ENCODE measurements at regions not wholly inside any gene's neighbourhood (a gene's known extent, or its start where the extent isn't known, plus 50 kb on each side); places are given as distances from the start of the nearest gene placed in this dataset.

- TF ChIP-seq USF2 (CRISPR knock-in tag; IDR thresholded peaks at IDR 0.05) (no peak), ZBTB43 (CRISPR knock-in tag; IDR thresholded peaks at IDR 0.05) (no peak)
- TF ChIP-seq, protein P1, sequence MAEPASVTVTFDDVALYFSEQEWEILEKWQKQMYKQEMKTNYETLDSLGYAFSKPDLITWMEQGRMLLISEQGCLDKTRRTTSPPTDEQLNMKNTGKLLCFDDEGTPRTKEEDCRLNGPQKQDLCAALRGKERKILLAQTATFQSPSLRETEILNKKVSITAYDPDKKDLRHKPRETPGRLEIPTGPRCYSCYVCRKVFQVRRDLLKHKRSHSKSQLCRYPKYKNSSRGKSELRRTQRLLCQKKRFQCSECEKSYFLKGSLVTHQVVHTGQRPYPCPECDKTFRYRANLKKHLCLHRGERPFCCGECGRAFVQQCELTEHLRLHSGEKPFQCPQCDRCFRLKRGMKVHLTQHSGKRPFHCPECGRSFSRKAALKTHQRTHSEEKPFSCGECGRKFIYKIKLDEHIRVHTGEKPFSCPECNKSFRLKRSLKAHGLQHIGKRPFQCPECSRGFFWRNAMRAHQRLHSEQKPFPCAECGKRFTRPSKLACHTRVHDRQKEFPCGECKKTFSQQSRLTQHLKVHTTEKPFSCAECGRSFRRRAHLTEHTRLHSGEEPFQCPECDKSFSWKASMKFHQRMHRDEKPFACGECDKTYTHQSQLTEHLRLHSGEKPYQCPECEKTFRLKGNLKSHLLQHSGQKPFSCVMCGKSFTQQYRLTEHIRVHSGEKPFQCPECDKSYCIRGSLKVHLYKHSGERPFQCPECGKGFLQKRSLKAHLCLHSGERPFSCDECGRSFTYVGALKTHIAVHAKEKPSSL (CRISPR knock-in tag; conservative IDR thresholded peaks at IDR 0.05): no peak
- TF ChIP-seq, protein P2, sequence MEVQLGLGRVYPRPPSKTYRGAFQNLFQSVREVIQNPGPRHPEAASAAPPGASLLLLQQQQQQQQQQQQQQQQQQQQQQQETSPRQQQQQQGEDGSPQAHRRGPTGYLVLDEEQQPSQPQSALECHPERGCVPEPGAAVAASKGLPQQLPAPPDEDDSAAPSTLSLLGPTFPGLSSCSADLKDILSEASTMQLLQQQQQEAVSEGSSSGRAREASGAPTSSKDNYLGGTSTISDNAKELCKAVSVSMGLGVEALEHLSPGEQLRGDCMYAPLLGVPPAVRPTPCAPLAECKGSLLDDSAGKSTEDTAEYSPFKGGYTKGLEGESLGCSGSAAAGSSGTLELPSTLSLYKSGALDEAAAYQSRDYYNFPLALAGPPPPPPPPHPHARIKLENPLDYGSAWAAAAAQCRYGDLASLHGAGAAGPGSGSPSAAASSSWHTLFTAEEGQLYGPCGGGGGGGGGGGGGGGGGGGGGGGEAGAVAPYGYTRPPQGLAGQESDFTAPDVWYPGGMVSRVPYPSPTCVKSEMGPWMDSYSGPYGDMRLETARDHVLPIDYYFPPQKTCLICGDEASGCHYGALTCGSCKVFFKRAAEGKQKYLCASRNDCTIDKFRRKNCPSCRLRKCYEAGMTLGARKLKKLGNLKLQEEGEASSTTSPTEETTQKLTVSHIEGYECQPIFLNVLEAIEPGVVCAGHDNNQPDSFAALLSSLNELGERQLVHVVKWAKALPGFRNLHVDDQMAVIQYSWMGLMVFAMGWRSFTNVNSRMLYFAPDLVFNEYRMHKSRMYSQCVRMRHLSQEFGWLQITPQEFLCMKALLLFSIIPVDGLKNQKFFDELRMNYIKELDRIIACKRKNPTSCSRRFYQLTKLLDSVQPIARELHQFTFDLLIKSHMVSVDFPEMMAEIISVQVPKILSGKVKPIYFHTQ (CRISPR knock-in tag; IDR thresholded peaks at IDR 0.05): no peak
Observed at GRCh38 chr2:65577654-65578053, 145.3 kb upstream of the SPRED2 start (continued).

- peak; percentile 10; the same call in 1 of the 2 replicates for ATAC-seq
- Mint-ChIP-seq H3K36me3 (no peaks in the 10 kb centered on the region), H3K27me3 (ENCODE audit: low read depth) (no peaks in the 10 kb centered on the region; the same call in 1 of the 2 replicates), H3K4me1 (peaks cover 29% of the 10 kb centered on the region), H3K27ac (0 out of 2 replicates have a peak overlapping the region, but pooled peaks have one; percentile 54), H3K9me3 (peaks cover 9% of the 10 kb centered on the region; the same call in 1 of the 2 replicates), H3K4me3 (no peak overlapping the region)
- POLR2A ChIA-PET: interaction anchor here (0.7 kb wide), 1 partner anchor 447 kb away, joined by 3 read pairs; no protein-coding TSS in a partner anchor
- DNase-seq (ENCODE audit: low spot score): no peak
- TF ChIP-seq, protein P3, sequence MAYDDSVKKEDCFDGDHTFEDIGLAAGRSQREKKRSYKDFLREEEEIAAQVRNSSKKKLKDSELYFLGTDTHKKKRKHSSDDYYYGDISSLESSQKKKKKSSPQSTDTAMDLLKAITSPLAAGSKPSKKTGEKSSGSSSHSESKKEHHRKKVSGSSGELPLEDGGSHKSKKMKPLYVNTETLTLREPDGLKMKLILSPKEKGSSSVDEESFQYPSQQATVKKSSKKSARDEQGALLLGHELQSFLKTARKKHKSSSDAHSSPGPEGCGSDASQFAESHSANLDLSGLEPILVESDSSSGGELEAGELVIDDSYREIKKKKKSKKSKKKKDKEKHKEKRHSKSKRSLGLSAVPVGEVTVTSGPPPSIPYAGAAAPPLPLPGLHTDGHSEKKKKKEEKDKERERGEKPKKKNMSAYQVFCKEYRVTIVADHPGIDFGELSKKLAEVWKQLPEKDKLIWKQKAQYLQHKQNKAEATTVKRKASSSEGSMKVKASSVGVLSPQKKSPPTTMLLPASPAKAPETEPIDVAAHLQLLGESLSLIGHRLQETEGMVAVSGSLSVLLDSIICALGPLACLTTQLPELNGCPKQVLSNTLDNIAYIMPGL (CRISPR knock-in tag; IDR thresholded peaks at IDR 0.05): no peak
- TF ChIP-seq RELA (CRISPR knock-in tag; IDR thresholded peaks at IDR 0.05; ENCODE audit: borderline replicate concordance) (no peak), IRF2 (CRISPR knock-in tag; IDR thresholded peaks at IDR 0.05; ENCODE audit: borderline replicate concordance, low read depth) (no peak), JUN (CRISPR knock-in tag; IDR thresholded peaks at IDR 0.05) (no peak)
- TF ChIP-seq, protein P4, sequence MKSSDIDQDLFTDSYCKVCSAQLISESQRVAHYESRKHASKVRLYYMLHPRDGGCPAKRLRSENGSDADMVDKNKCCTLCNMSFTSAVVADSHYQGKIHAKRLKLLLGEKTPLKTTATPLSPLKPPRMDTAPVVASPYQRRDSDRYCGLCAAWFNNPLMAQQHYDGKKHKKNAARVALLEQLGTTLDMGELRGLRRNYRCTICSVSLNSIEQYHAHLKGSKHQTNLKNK (CRISPR knock-in tag; IDR thresholded peaks at IDR 0.05): no peak
- CTCF ChIA-PET: no interaction called here
Observed at GRCh38 chr2:65576861-65577601, 144.6 kb upstream of the SPRED2 start.

- DNase-seq (ENCODE audit: low spot score): no peak
- Mint-ChIP-seq H3K27ac (no peak overlapping the region), H3K27me3 (ENCODE audit: low read depth) (no peaks in the 10 kb centered on the region; the same call in 1 of the 2 replicates), H3K4me1 (peaks cover 29% of the 10 kb centered on the region), H3K36me3 (no peaks in the 10 kb centered on the region), H3K9me3 (peaks cover 3% of the 10 kb centered on the region; the same call in 1 of the 2 replicates), H3K4me3 (no peak overlapping the region)
- ATAC-seq: no peak
- POLR2A ChIA-PET: no interaction called here
- CTCF ChIA-PET: no interaction called here
- no peak for TF ChIP-seq NFE2L1 (CRISPR knock-in tag; IDR thresholded peaks at IDR 0.05)
- TF ChIP-seq GTF2I (CRISPR knock-in tag; conservative IDR thresholded peaks at IDR 0.05): no peak
- TF ChIP-seq, protein P1 (CRISPR knock-in tag; conservative IDR thresholded peaks at IDR 0.05): no peak
- no peak for TF ChIP-seq EMX1 (CRISPR knock-in tag; IDR thresholded peaks at IDR 0.05)
- no peak for TF ChIP-seq SOX15 (CRISPR knock-in tag; IDR thresholded peaks at IDR 0.05)
- TF ChIP-seq ZNF671 (CRISPR knock-in tag; IDR thresholded peaks at IDR 0.05): no peak
- no peak for TF ChIP-seq HMGA2 (CRISPR knock-in tag; IDR thresholded peaks at IDR 0.05)
- TF ChIP-seq, protein P5, sequence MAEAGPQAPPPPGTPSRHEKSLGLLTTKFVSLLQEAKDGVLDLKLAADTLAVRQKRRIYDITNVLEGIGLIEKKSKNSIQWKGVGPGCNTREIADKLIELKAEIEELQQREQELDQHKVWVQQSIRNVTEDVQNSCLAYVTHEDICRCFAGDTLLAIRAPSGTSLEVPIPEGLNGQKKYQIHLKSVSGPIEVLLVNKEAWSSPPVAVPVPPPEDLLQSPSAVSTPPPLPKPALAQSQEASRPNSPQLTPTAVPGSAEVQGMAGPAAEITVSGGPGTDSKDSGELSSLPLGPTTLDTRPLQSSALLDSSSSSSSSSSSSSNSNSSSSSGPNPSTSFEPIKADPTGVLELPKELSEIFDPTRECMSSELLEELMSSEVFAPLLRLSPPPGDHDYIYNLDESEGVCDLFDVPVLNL (CRISPR knock-in tag; IDR thresholded peaks at IDR 0.05; ENCODE audit: borderline replicate concordance, low read depth): no peak
- TF ChIP-seq GABPB1 (CRISPR knock-in tag; IDR thresholded peaks at IDR 0.05): no peak
- TF ChIP-seq NR3C1 (CRISPR knock-in tag; conservative IDR thresholded peaks at IDR 0.05; ENCODE audit: low read depth): no peak
- TF ChIP-seq ZNF416 (CRISPR knock-in tag; IDR thresholded peaks at IDR 0.05): no peak
- TF ChIP-seq SMAD3 (CRISPR knock-in tag; IDR thresholded peaks at IDR 0.05; ENCODE audit: borderline replicate concordance): no peak
Observed at GRCh38 chr2:65576278-65576677, 143.9 kb upstream of the SPRED2 start.

Data from WTC11 (cell line).